AG09319 (cell line): ENCODE measurements at regions not wholly inside any gene's neighbourhood (a gene's known extent, or its start where the extent isn't known, plus 50 kb on each side); places are given as distances from the start of the nearest gene placed in this dataset.

Experiments
- DNase-seq: peaks from one replicate; pipeline ENCODE4 v3.0.0-alpha.2; 2010; ENCODE audit warnings: low read depth; ENCODE audit errors: extremely low read depth
- TF ChIP-seq, protein P1 (sequence below): IDR thresholded peaks from 2 replicates; pipeline ENCODE4 v1.5.1; 2011; ENCODE audit warnings: low read depth, mild to moderate bottlenecking, inconsistent platforms, low read length, moderate library complexity

DNA sequence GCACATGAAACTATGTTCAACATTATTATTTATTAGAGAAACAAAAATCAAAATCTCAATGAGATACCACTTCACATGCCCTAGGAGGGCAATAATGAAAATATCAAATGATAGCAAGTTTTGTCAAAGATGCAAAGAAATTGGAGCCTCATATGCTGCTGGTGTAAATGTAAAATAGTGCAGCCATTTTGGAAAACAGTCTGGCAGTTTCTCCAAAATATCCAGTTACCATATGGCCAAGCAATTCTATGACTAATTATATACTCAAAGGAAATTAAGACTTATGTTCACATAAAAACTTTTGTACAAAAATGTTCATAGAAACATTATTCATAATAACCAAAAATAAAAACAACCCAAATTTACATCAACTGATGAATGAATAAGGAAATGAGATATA is 313.6 kb upstream of the LMO3 start:
- DNase-seq, result no peak
- TF ChIP-seq, protein P1, sequence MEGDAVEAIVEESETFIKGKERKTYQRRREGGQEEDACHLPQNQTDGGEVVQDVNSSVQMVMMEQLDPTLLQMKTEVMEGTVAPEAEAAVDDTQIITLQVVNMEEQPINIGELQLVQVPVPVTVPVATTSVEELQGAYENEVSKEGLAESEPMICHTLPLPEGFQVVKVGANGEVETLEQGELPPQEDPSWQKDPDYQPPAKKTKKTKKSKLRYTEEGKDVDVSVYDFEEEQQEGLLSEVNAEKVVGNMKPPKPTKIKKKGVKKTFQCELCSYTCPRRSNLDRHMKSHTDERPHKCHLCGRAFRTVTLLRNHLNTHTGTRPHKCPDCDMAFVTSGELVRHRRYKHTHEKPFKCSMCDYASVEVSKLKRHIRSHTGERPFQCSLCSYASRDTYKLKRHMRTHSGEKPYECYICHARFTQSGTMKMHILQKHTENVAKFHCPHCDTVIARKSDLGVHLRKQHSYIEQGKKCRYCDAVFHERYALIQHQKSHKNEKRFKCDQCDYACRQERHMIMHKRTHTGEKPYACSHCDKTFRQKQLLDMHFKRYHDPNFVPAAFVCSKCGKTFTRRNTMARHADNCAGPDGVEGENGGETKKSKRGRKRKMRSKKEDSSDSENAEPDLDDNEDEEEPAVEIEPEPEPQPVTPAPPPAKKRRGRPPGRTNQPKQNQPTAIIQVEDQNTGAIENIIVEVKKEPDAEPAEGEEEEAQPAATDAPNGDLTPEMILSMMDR, result no peak

DNA sequence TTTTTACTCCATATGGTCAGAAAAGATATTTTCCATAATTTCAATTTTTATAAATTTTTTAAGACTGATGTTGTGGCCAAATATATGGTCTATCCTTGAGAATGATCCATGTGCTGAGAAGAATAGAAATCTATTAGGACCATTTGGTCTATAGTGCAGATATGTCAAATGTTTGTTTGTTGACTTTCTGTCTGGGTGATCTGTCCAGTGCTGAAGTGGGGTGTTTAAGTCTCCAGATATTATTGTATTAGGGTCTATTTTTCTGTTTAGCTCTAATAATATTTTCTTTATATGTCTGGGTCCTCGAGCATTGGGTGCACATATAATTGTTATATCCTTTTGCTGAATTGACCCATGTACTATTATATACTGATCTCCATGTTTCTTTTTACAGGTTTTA is 308.9 kb upstream of the LMO3 start:
- TF ChIP-seq, protein P1, result no peak
- DNase-seq, result no peak

DNA sequence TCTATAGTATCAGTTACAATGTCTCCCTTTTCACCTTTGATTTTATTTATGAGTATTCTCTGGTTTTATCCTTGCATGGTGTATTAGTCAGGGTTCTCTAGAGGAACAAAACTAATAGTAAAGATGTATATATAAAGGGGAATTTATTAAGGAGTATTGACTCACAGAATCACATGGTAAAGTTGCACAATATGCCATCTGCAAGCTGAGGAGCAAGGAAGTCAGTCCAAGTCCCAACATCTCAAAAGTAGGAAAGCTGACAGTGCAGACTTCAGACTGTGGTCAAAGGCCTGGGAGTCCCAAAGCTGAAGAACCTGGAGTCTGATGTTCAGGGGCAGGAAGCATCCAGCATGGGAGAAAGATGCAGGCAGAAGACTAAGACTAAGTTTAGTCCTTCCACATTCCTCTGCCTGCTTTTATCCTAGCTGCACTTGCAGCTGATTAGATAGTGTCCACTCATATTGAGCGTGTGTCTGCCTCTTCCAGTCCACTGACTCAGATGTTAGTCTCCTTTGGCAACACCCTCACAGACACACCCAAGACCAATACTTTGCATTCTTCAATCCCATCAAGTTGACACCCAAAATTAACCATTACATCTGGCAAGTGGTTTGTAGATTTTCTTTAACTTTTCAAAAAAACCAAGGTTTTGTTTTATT is 308.0 kb upstream of the LMO3 start:
- TF ChIP-seq, protein P1, result no peak
- no peak for DNase-seq

DNA sequence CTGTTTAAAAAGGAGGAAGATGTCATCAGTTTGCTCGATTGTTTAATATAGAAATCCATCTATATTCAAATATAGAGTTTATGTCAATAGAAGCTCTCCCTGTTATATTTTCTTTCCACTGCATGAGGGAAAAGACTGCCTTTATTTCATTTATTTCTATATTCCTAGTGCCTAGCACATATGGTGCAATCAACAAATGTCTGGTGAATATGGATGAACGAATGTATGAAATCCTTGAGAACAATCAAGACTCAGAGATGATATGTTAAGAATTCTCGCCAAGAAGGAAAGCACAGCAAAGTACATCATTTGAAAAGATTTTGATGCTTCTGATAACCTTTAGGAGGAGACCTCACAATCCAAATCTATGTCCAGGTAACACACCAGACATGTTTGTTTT is 296.0 kb upstream of the LMO3 start:
- TF ChIP-seq, protein P1, result no peak
- no peak for DNase-seq

DNA sequence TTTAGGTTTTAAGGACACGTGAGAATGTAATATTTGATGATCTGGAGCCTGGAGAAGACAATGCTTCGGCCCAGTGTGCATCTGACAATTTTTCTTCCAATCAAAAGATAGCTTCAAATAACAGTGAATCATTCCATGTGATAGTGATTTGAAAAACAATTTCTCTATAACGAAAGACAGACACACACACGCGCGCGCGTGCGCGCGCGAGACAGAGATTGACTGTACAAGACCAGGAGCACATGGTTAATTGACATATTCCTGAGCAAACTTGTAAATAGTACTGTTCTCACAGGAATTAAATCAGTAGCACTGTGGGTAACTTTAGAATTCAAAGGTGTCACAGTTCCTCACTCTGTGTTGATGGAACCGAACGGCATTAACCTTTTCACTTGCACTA is 287.5 kb upstream of the LMO3 start:
- no peak for DNase-seq
- TF ChIP-seq, protein P1, result no peak

DNA sequence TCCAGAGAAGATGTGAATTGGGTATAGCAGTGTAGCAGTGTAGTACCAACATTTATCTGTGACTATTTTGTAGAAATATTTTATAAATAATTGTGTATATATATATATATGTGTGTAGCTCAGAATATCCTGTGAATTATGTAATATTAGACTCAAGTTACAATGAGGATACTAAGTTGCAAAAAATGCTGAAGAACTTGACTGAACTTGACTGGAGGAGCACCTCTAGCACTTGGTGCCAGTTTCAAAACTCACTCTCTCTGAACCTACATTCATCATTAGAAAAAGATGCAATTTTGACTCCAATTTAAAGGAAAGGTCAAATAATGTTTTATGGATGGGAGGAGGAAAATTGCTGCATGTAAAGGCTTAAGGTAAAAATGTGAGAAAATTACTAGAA is 285.7 kb upstream of the LMO3 start:
- TF ChIP-seq, protein P1, result no peak
- DNase-seq, result no peak

DNA sequence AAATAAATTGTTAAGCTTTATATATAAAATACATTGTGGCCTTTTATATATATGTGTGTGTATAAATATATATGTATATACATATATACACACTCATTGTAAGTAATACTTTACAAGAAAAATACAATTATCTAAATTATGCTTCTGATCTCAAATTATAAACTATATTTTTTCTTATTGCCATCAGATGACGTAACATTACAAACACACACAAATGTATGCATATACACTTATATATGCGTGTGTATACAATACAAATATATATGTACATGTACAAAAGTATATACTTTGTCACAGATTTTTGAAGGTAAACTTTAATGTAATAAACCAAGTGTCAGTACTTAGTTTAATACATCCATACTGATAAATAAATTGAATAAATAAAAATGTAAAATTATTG is 278.9 kb upstream of the LMO3 start:
- DNase-seq, result no peak
- TF ChIP-seq, protein P1, result no peak
